SK-N-SH treated with all-trans-retinoic acid at 6 μM for 48 hours (cell line): ENCODE measurements at regions not wholly inside any gene's neighbourhood (a gene's known extent, or its start where the extent isn't known, plus 50 kb on each side); places are given as distances from the start of the nearest gene placed in this dataset.

ENCODE experiments used
- CSDC2 ChIP-seq: fragments of 250-450 bp; sonication (Bioruptor Pico); IDR thresholded peaks from 2 replicates; pipeline ENCODE4 v1.5.0; 2020; ENCODE audit warnings: mild to moderate bottlenecking, moderate library complexity
- CSRNP3 ChIP-seq: fragments of 250-450 bp; sonication (Bioruptor Pico); IDR thresholded peaks from 2 replicates; pipeline ENCODE4 v1.5.1; 2021; ENCODE audit warnings: mild to moderate bottlenecking, moderate library complexity
- PATZ1 ChIP-seq: fragments of 250-450 bp; sonication (Bioruptor Pico); IDR thresholded peaks from 2 replicates; pipeline ENCODE4 v1.8.0; 2020; ENCODE audit warnings: mild to moderate bottlenecking, moderate library complexity, borderline replicate concordance

- TF ChIP-seq PATZ1 (CRISPR knock-in tag) (no peak), CSRNP3 (no peak), CSDC2 (CRISPR knock-in tag) (no peak)
Observed at GRCh38 chr1:90358448-90358847, 358.7 kb downstream of the BARHL2 start.
